ENCODE measurements at regions not wholly inside any gene's neighbourhood (a gene's known extent, or its start where the extent isn't known, plus 50 kb on each side); places are given as distances from the start of the nearest gene placed in this dataset.

- TF ChIP-seq SUZ12 (IDR thresholded peaks at IDR 0.05; ENCODE audit: extremely low read depth, insufficient read depth, insufficient read length) (no peak), ZNF274 (IDR thresholded peaks at IDR 0.05; ENCODE audit: low read depth, low read length) (no peak), YY1 (IDR thresholded peaks at IDR 0.05; ENCODE audit: insufficient read depth, insufficient read length) (no peak)
Observed at GRCh38 chrX:118254611-118255010, 91.3 kb upstream of the WDR44 start.
